Astrocyte of the spinal cord (primary cell): ENCODE measurements at regions not wholly inside any gene's neighbourhood (a gene's known extent, or its start where the extent isn't known, plus 50 kb on each side); places are given as distances from the start of the nearest gene placed in this dataset.

Experiments used
- DNase-seq: peaks from one replicate; pipeline ENCODE4 v3.0.0; 2011; ENCODE audit warnings: low read depth, low spot score
- H3K4me3 ChIP-seq: 2 replicates; pipeline ENCODE4 v1.5.1; 2011; ENCODE audit warnings: low read depth, mild to moderate bottlenecking, low read length, moderate library complexity
- in situ Hi-C: cut with HindIII; loops from 2 replicates; pipeline ENCODE4 v1.10.0; 2017; ENCODE audit warnings: low sequenced_read_pairs
- TF ChIP-seq, protein P1 (sequence below): IDR thresholded peaks from 2 replicates; pipeline ENCODE4 v1.5.1; 2012; ENCODE audit warnings: low read depth, mild to moderate bottlenecking, low read length, inconsistent platforms

DNA sequence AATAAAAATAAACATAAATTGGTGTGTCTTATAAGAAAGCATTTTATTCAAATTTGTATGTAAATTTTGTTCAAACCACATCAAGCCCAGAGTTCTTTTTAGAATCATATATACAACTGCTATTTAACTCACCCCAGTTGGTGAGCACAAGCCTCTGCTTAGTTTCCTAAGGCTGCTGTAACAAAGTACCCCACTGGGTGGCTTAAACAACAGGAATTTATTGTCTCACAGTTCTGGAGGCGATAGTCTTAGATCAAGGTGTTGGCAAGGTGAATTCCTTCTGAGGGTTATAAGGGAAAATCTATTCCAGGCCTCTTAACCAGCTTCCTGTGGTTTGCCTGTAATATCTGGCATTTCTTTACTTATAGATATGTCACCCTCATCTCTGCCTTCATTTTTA is 1133.5 kb downstream of the OLFM4 start:
- H3K4me3 ChIP-seq, result no peak overlapping the region
- in situ Hi-C loops, result no loop called here
- TF ChIP-seq, protein P1, sequence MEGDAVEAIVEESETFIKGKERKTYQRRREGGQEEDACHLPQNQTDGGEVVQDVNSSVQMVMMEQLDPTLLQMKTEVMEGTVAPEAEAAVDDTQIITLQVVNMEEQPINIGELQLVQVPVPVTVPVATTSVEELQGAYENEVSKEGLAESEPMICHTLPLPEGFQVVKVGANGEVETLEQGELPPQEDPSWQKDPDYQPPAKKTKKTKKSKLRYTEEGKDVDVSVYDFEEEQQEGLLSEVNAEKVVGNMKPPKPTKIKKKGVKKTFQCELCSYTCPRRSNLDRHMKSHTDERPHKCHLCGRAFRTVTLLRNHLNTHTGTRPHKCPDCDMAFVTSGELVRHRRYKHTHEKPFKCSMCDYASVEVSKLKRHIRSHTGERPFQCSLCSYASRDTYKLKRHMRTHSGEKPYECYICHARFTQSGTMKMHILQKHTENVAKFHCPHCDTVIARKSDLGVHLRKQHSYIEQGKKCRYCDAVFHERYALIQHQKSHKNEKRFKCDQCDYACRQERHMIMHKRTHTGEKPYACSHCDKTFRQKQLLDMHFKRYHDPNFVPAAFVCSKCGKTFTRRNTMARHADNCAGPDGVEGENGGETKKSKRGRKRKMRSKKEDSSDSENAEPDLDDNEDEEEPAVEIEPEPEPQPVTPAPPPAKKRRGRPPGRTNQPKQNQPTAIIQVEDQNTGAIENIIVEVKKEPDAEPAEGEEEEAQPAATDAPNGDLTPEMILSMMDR, result no peak
- DNase-seq, result no peak

DNA sequence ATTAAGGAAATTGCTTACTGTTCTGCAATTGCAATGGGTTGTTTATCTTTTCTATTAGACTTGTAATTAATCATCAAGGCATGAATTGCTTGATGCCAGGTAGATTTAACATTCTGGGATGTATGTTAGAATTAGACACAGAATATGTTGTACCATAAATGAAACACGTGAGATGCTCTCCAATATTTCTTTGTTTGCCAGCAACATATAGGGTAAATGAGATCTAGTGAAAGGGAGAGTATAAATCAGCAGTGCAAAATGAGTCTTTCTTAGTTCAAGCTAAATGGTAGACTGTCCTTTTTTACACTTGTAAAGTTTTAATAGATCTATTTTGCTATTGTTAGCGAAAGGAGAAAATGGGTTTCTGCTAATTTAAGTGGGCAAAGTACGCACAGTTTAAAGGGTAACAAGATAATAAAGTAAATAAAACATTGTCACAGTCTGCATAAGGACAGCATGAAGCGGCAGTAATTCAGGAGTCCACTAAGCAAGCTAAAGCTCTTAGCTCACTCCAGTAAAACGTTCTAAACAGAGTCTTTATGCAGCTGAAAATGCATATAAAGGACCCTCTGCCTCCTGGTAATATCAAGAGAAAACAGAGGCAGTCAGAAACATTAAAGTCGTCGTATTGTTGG is 1137.1 kb downstream of the OLFM4 start:
- no peak overlapping the region for H3K4me3 ChIP-seq
- TF ChIP-seq, protein P1, result no peak
- no peak for DNase-seq
- in situ Hi-C loops, result no loop called here

DNA sequence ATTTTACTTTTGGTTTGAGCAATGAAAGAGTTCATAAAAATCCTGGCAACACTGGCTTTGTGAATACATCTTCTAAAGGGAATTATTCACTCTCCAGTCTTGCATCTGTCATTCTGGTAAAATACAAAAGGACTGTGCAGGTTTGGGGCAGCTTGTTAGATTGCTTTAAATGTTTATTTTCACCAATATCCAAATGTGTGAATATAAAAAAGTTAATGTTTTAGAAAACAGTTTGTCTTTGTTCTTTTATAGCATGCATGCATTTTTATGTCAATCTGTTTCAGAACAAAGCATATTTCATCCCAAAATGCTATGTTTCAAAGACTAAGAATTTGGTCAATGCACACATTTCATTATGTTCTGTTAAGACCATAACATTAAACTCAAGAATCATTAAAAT is 1145.4 kb downstream of the OLFM4 start:
- no peak for DNase-seq
- TF ChIP-seq, protein P1, result no peak
- in situ Hi-C loops, result no loop called here
- no peak overlapping the region for H3K4me3 ChIP-seq

DNA sequence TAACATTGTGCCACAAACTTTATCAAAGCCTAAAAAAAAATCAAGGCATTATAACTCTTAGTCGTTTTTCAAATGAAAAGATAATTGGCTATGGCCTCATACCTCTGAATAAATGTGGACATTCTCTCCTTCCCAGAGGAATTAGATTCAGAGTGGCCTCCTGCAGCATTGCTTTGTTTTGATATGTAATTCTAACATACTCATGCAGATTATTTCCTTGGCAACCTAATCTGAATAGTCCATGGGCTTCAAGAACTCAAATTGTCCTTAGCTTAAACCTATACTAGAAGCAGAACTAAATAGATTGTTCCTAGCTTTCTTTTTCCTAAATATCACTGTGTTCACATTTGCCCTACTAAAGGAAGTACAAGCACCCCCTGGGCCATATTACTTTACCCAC is 1146.9 kb downstream of the OLFM4 start:
- H3K4me3 ChIP-seq, result no peak overlapping the region
- DNase-seq, result no peak
- TF ChIP-seq, protein P1, result no peak
- in situ Hi-C loops, result no loop called here

DNA sequence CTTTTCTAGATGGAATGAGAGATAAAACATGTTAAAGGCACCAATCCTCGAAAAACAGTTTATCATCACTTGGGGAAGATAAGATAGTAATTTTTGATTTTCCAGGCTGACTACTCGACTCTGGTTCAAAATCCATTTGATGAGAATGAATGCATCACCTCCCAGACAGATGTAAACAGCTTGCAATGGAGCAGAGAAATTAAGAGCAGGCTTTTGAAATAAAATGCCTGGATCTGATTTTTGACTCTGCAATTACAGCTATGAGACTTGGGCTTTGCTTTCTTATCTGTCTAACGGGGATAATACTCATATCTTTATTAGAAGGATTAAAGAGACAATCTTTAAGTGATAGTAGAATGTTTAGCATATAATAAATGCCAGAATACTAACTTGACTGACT is 1148.9 kb downstream of the OLFM4 start:
- no peak overlapping the region for H3K4me3 ChIP-seq
- TF ChIP-seq, protein P1, result no peak
- in situ Hi-C loops, result no loop called here
- DNase-seq, result no peak

DNA sequence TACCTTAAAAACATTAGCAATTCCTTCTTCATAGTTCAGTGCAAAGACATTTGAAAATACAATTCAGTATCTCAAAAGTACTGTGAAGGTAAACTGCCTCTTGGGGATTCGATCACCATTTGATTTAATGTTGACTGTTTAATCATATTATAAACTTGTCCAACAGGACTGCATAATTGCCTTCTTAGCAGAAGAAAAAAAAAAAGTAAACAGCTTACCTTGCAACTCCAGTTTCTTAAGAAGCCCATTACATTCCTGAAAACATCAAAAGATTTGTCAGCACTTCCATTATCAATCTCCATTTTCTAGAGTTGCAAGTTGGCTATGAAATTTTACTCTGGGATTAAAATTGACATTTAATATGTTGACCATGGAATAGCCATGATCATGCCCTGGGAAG is 1154.6 kb downstream of the OLFM4 start:
- DNase-seq, result no peak
- no peak overlapping the region for H3K4me3 ChIP-seq
- TF ChIP-seq, protein P1, result no peak
- in situ Hi-C loops, result no loop called here
